Naive thymus-derived CD8-positive, alpha-beta T cell (primary cell): ENCODE measurements at regions not wholly inside any gene's neighbourhood (a gene's known extent, or its start where the extent isn't known, plus 50 kb on each side); places are given as distances from the start of the nearest gene placed in this dataset.
"Not testable (repeated sequence)": the region's sequence is repeated elsewhere in the genome, so short reads cannot be mapped to it uniquely, and the experiment has no call there.

Experiments used
- ATAC-seq, 2 donors: fragments of 150-1000 bp; cut with Tn5 transposase in 1 of 2; sonication (Bioruptor Pico), chemical (Tn5 transposase) in 1 of 2; 1 replicate in 1 of 2; 2 replicates in 1 of 2; pipeline ENCODE4 v1.10.0; 2021; ENCODE audit warnings: mild to moderate bottlenecking in 2 of 2, moderate library complexity in 2 of 2
- POLR2A ChIA-PET: fragments of 350-600 bp; sonication (Branson Sonifier 250); formaldehyde crosslinking; loops from one replicate; lab custom pipeline; 2021; ENCODE audit warnings: antibody characterized with exemption; lab: Charles Lee
- DNase-seq, 10 donors: peaks; one replicate each; pipeline versions ENCODE4 v3.0.0 to v3.0.0-alpha.2; 2020 to 2022
- H3K27ac Mint-ChIP-seq, 10 donors: one replicate each; pipeline ENCODE4 v1.8.0; 2020 to 2022; ENCODE audit warnings: mild to moderate bottlenecking in 10 of 10, mixed read lengths in 10 of 10, moderate library complexity in 4 of 10, inconsistent platforms in 1 of 10
- H3K27me3 Mint-ChIP-seq, 5 donors: one replicate each; pipeline ENCODE4 v1.8.0; 2021 to 2022; ENCODE audit warnings: mixed read lengths in 5 of 5
- H3K36me3 Mint-ChIP-seq, 3 donors: one replicate each; pipeline ENCODE4 v1.8.0; 2020 to 2022; ENCODE audit warnings: mixed read lengths in 3 of 3, mild to moderate bottlenecking in 2 of 3, inconsistent platforms in 1 of 3
- H3K4me1 Mint-ChIP-seq, 4 donors: one replicate each; pipeline ENCODE4 v1.8.0; 2021 to 2022; ENCODE audit warnings: mixed read lengths in 4 of 4
- H3K4me3 Mint-ChIP-seq, 10 donors: one replicate each; pipeline ENCODE4 v1.8.0; 2020 to 2022; ENCODE audit warnings: mild to moderate bottlenecking in 10 of 10, mixed read lengths in 10 of 10, moderate library complexity in 6 of 10, inconsistent platforms in 1 of 10
- H3K9me3 Mint-ChIP-seq, 9 donors: one replicate each; pipeline ENCODE4 v1.8.0; 2020 to 2022; ENCODE audit warnings: mixed read lengths in 9 of 9, mild to moderate bottlenecking in 3 of 9, inconsistent platforms in 1 of 9, moderate library complexity in 1 of 9

DNA sequence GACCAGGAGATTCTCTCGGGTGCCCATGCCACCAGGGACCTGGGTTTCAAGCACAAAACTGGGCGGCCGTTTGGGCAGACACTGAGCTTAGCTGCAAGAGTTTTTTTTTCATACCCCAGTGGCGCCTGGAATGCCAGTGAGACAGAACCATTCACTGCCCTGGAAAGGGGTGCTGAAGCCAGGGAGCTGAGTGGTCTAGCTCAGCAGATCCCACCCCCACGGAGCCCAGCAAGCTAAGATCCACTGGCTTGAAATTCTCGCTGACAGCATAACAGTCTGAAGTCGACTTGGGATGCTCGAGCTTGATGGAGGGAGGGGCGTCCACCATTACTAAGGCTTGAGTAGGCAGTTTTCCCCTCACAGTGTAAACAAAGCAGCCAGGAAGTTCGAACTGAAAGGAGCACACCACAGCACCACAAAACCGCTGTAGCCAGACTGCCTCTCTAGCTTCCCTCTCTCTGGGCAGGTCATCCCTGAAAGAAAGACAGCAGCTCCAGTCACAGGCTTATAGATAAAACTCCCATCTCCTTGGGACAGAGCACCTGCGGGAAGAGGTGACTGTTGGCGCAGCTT, 157.7 kb downstream of the GIPC2 start:
- H3K36me3 Mint-ChIP-seq, H3K4me1 Mint-ChIP-seq, ATAC-seq, H3K4me3 Mint-ChIP-seq, DNase-seq, POLR2A ChIA-PET, H3K27ac Mint-ChIP-seq: not testable (repeated sequence)
- Mint-ChIP-seq H3K27me3 (peaks cover 18 to 39% (median 19%) of the 10 kb centered on the region in 5 donors), H3K9me3 (peaks cover 0 to 27% (median 7%) of the 10 kb centered on the region in 9 donors)

DNA sequence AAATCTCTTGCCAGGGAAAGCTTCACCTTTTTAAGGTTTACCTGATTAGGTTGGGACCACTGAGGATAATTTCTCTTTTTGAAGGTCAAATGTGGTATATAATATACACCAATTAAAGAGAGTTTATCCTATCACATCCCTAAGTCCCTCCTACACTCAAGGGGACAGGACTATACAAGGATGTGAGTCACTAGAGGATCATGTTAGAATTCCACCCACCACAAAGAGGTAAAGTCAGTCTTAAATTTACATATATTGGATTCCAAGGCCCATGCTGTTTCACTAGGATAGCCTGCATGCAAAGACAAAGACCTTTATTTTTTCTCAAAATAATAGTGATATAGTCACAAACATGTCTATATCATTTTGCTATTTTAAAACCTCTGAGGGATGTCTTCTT, 164.4 kb downstream of the GIPC2 start:
- H3K9me3 Mint-ChIP-seq = peaks cover 0 to 41% (median 15%) of the 10 kb centered on the region in 9 donors
- no peak for DNase-seq
- no peak for ATAC-seq
- H3K27ac Mint-ChIP-seq = no peak overlapping the region
- POLR2A ChIA-PET = no interaction called here
- H3K27me3 Mint-ChIP-seq = peaks cover 7 to 38% (median 9%) of the 10 kb centered on the region in 5 donors
- no peaks in the 10 kb centered on the region for H3K4me1 Mint-ChIP-seq
- peaks cover 0 to 8% (median 0%) of the 10 kb centered on the region in 3 donors for H3K36me3 Mint-ChIP-seq
- H3K4me3 Mint-ChIP-seq = no peak overlapping the region

DNA sequence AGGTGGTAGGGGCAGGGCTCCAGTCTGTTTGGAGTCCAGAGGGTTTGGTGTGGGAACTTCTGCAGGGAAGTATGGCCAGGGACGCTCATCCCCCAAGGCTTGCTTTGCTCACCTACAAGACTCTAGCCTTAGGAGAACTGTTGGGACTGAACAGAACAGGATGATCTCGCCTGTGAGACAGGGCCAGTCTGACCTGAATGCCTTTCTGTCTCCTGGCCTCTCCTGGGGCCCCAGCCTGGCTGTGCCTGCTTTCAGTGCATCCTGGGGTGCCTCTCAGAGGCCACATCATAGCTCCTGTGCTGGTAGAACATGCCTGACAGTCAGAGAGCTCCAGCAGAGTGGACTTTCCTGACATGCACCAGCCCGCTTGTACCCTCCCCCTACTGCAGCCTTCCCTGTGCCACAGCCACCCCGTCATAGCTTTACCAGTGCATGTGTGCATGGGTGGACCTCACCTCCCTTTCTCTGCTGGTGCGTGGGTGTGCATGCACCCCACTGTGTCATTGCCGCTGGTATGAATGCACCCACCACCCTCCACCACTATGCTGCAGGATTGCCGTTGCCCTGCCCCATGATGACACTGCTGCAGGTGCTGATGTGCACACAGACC, 165.8 kb downstream of the GIPC2 start:
- Mint-ChIP-seq H3K36me3 (peaks cover 0 to 6% (median 0%) of the 10 kb centered on the region in 3 donors), H3K27ac (no peak overlapping the region), H3K27me3 (peaks cover 4 to 30% (median 9%) of the 10 kb centered on the region in 5 donors), H3K9me3 (peaks cover 0 to 31% (median 9%) of the 10 kb centered on the region in 9 donors), H3K4me1 (no peaks in the 10 kb centered on the region), H3K4me3 (no peak overlapping the region)
- DNase-seq (no peak), ATAC-seq (no peak)
- POLR2A ChIA-PET = no interaction called here

DNA sequence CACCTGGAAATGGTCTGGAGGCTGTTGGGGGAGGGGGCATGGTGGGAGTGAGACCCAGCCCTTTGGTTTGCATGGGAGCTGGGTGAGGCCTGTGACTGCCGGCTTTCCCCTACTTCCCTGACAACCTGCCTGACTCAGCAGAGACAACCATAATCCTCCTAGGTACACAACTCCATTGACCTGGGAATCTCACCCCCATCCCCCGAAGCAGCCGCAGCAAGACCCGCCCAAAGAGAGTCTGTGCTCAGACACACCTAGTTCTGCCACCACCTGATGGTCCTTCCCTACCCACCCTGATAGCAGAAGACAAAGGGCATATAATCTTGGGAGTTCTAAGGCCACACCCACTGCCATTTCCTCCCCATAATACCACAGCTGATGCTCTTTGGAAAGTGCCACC, 168.6 kb downstream of the GIPC2 start:
- POLR2A ChIA-PET = no interaction called here

DNA sequence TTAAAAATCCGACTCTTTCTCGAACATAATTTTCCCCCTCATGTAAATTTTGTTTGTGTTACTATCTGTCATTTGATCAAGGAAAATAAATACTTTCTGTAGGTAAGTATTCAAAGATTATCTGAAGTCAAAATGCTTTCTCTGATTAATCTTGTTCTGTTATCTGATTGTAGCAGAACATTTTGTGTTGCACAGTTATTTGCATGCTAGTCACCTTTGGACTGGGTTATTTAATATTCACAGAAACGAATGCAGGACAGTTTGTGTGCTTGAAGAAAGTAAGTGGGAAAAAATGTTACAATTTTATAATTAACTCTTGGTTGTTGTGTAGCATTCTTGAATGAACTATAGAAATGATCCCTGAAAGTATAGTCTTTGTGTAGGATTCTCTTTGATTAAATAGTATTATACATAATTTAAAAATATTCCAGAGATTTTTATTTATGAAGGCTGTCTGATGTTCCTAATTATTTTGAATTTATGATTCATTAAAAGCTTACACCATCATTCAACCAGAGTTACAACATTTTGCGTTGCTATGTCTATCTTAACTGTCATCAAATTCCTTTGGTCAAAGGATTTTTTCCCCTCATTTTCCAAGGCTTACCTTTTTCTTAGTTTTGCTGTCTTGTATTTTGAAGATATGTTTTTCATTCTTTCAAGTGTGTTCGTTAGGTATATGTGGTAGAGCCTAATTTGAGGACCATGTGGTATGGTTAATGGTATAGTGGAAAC, 176.6 kb downstream of the GIPC2 start:
- Mint-ChIP-seq H3K4me3 (no peak overlapping the region), H3K27ac (no peak overlapping the region), H3K4me1 (no peaks in the 10 kb centered on the region), H3K9me3 (peaks cover 0 to 32% (median 3%) of the 10 kb centered on the region in 9 donors), H3K36me3 (no peaks in the 10 kb centered on the region), H3K27me3 (peaks cover 0 to 30% (median 9%) of the 10 kb centered on the region in 5 donors)
- DNase-seq = no peak
- ATAC-seq = no peak
- POLR2A ChIA-PET = no interaction called here

More for the DNA sequence above, 168.6 kb downstream of the GIPC2 start:
- DNase-seq = no peak
- no peak for ATAC-seq
- Mint-ChIP-seq H3K4me1 (no peaks in the 10 kb centered on the region), H3K9me3 (peaks cover 0 to 37% (median 6%) of the 10 kb centered on the region in 9 donors), H3K4me3 (no peak overlapping the region), H3K36me3 (peaks cover 0 to 6% (median 0%) of the 10 kb centered on the region in 3 donors), H3K27me3 (peaks cover 4 to 34% (median 8%) of the 10 kb centered on the region in 5 donors), H3K27ac (no peak overlapping the region)

DNA sequence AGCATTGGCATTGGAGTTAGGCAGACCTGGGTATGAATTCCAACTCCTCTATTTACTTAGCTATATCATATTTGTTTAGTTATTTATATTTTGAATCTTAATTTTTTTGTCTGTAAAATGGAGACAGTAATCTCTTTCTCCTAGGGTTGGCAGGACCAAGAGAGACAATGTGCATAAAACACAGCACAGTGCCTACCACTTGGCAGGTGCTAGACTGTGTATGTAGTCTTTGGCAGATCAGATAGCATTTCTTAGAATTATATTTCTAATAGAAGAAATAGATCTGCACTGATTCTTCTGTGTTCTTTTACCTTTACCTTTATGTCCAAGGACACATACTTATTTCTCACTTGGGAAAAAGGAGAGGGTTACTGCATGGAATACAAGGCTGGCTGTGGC, 177.2 kb downstream of the GIPC2 start:
- H3K27ac Mint-ChIP-seq = no peak overlapping the region
- H3K4me1 Mint-ChIP-seq = no peaks in the 10 kb centered on the region
- no peaks in the 10 kb centered on the region for H3K36me3 Mint-ChIP-seq
- H3K27me3 Mint-ChIP-seq = peaks cover 0 to 34% (median 9%) of the 10 kb centered on the region in 5 donors
- no peak for DNase-seq
- no peak for ATAC-seq
- POLR2A ChIA-PET = no interaction called here
- no peak overlapping the region for H3K4me3 Mint-ChIP-seq
- H3K9me3 Mint-ChIP-seq = peaks cover 0 to 26% (median 3%) of the 10 kb centered on the region in 9 donors

DNA sequence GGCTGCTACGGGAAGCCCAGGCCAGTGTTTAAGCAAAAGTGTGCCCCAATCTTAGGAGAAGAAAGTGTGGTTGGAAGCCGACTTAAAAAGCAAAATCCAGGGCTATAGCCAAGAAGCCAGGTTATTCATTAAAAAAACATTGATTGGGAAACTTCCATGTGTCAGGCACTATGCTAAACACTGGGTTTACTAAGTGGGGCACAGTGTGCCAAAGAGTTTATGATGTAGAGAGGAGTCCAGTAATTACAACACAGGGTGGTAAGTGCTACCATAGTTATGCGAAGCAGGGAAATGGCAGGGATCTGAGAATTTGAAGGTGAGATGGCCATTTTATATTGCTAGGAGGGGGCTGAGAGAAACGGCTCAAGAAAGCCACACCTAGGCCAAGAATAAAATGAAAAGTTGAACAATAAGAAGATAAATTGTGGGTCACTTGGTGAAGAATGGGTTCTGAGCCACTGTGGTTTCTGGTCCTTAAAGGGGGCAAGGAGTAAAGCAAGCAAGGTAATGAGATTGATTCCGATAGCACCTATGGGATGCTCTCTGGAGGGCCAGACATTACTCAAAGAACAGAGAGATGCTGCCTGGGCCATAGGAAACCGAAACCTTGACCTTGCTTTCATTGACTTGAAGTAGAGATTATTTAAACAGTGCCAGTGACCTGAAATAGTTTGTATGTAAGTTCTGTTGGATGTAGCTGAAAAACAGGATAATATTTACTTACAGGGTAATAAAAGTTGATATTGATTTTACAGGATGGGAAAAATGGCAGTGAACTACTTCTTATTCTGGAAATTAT, 177.8 kb downstream of the GIPC2 start:
- Mint-ChIP-seq H3K9me3 (peaks cover 0 to 26% (median 3%) of the 10 kb centered on the region in 9 donors), H3K27ac (no peak overlapping the region), H3K27me3 (peaks cover 0 to 37% (median 9%) of the 10 kb centered on the region in 5 donors), H3K36me3 (no peaks in the 10 kb centered on the region), H3K4me3 (no peak overlapping the region), H3K4me1 (no peaks in the 10 kb centered on the region)
- ATAC-seq = no peak
- DNase-seq = no peak
- POLR2A ChIA-PET = no interaction called here

DNA sequence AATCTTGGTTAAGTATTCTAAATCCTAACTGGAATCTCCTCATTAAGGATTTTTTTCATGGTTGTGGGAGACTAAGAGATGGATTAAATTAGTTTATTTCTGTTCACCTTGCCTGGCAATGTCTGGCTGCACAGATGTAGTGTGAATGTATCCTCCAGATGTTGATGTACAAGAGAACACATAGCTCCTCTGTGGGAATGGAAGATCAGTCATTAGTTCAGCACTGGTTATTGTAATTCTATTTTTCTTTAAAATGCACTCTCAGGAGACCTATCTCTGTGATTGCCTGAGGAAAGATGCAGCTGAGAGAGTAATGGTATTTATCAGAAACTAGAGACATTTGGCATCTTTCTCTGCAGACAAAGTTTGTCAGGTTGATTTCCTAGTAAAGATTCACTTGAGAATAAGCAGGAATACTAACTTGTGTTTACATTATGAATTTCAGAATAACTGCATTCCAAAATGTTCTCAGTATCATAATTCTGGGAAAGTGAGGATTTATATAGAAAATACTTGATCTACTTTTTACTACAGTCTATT, 178.6 kb downstream of the GIPC2 start:
- POLR2A ChIA-PET = no interaction called here
- H3K27ac Mint-ChIP-seq = no peak overlapping the region
- H3K9me3 Mint-ChIP-seq = peaks cover 0 to 26% (median 3%) of the 10 kb centered on the region in 9 donors
- H3K27me3 Mint-ChIP-seq = peaks cover 0 to 44% (median 10%) of the 10 kb centered on the region in 5 donors
- no peak for DNase-seq
- H3K4me1 Mint-ChIP-seq = no peaks in the 10 kb centered on the region
- no peaks in the 10 kb centered on the region for H3K36me3 Mint-ChIP-seq
- no peak overlapping the region for H3K4me3 Mint-ChIP-seq
- no peak for ATAC-seq

DNA sequence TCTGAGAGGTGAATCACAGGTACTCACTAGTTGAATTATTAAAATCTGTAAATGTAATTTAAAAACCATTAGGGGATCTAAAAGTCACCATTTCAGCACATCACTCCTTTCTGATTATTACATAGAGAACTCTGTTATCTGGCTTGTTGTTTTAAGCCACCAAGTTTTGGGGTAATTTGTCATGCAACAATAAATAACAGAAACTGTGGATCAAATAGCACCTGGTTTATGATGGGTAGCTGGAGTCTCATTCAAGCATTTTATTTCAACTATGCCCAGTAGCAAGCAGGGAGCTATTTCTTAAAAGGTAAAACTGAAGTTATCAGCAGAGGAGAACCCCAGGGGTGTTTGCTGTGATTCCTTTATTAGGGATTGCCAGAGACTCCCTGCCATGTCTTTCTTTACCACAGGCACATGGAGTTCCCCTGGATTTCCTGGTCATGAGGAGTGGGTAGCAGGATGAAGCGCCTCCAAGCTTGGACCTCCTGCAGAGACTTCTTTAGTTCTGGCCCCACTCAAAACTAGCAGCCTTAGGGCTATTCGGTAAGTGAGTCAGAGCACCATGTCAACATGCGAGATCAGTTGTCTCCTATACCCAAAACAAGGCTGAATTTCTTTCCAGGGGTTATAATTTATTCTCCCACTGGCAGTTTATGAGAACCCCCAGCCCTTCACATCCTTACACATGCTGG, 179.2 kb downstream of the GIPC2 start:
- no peaks in the 10 kb centered on the region for H3K4me1 Mint-ChIP-seq
- H3K27ac Mint-ChIP-seq = no peak overlapping the region
- POLR2A ChIA-PET = no interaction called here
- DNase-seq (no peak), ATAC-seq (no peak)
- no peaks in the 10 kb centered on the region for H3K36me3 Mint-ChIP-seq
- peaks cover 2 to 49% (median 11%) of the 10 kb centered on the region in 5 donors for H3K27me3 Mint-ChIP-seq
- H3K4me3 Mint-ChIP-seq = no peak overlapping the region
- H3K9me3 Mint-ChIP-seq = peaks cover 0 to 26% (median 3%) of the 10 kb centered on the region in 9 donors

DNA sequence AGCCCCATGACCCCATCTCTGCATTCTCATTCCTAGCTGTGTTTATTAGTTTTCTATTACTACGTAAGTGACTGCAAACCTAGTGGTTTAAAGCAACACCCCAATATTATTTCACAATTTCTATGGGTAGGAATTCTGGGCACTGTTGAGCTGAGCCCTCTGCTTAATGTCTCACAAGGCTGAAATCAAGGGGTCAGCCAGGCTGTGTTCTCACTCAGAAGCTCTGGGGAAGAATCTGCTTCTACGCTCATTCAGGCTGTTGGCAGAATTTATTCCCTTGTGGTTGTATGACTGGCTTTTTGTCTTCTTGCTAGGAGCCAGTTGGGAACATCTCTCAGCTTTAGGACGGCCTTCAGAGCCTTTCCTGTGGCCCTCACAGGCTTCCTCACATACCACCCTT, 181.0 kb downstream of the GIPC2 start:
- H3K27me3 Mint-ChIP-seq = peaks cover 2 to 44% (median 17%) of the 10 kb centered on the region in 5 donors
- H3K36me3 Mint-ChIP-seq = no peaks in the 10 kb centered on the region
- no peak overlapping the region for H3K4me3 Mint-ChIP-seq
- H3K4me1 Mint-ChIP-seq = no peaks in the 10 kb centered on the region
- peaks cover 0 to 16% (median 0%) of the 10 kb centered on the region in 9 donors for H3K9me3 Mint-ChIP-seq
- no peak for ATAC-seq
- H3K27ac Mint-ChIP-seq = no peak overlapping the region
- no peak for DNase-seq
- POLR2A ChIA-PET = no interaction called here

DNA sequence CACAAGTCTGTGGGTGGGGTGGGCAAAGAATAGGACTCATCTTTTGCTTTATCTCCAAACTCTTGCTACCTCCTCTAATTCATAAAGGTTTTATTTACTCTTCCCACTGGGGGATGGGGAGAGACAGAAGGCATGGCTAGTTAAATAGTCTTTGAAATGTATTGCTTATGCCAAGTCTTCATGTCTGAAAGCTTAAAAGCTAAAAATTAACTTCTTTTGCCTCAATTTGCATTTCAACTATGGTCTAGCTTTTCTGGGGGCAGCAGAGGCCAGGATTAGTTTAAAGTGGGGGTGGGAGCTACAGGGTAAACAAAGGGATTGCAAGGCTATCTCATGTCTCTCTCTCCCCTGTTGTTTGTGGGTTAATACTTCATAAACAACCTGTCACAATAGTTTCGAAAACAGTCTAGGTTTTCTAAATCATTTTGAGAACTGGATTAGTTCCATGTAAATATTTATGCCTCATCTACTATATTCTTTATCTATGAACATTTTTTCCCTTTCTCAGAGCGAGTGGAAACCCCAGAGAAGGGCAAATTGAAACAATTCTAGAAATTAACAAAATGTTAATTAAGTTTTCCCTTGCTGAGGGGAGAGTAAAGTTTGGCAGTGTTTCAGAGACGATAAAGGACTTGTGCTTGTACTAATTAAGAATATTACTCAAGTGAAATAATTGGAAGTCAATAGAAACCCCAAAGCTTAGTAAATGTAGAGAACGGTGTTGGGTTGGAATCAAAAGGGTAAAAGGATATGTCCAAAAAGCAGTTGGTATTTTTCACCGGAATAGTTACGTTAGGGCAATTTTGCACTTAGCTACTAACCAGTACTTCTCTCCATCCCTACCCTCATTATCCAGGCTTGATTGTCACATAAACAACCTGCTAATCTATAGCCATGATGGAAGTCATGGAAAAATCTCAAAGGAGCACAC, 182.2 kb downstream of the GIPC2 start:
- no peak for DNase-seq
- Mint-ChIP-seq H3K9me3 (peaks cover 0 to 14% (median 0%) of the 10 kb centered on the region in 9 donors), H3K27me3 (peaks cover 4 to 40% (median 21%) of the 10 kb centered on the region in 5 donors), H3K4me3 (no peak overlapping the region), H3K36me3 (no peaks in the 10 kb centered on the region), H3K27ac (no peak overlapping the region), H3K4me1 (no peaks in the 10 kb centered on the region)
- POLR2A ChIA-PET = no interaction called here
- ATAC-seq = no peak
